Mesodermal cell (in vitro differentiated cells): ENCODE measurements at regions not wholly inside any gene's neighbourhood (a gene's known extent, or its start where the extent isn't known, plus 50 kb on each side); places are given as distances from the start of the nearest gene placed in this dataset.
"Not testable (repeated sequence)": the region's sequence is repeated elsewhere in the genome, so short reads cannot be mapped to it uniquely, and the experiment has no call there.

Experiments
- H3K27ac ChIP-seq: 2 replicates; pipeline ENCODE4 v1.7.0; 2013; ENCODE audit warnings: mild to moderate bottlenecking, low read depth, low read length, moderate library complexity; ENCODE audit not compliant: severe bottlenecking
- H3K36me3 ChIP-seq: 2 replicates; pipeline ENCODE4 v1.7.1; 2013; ENCODE audit warnings: mild to moderate bottlenecking, low read length, moderate library complexity; ENCODE audit not compliant: control insufficient read depth, insufficient read depth
- H3K4me1 ChIP-seq: one replicate; pipeline ENCODE4 v1.7.1; 2013; ENCODE audit warnings: mild to moderate bottlenecking, low read length; ENCODE audit not compliant: insufficient read depth, control insufficient read depth, poor library complexity, severe bottlenecking
- H3K4me3 ChIP-seq: 2 replicates; pipeline ENCODE4 v1.7.0; 2013; ENCODE audit warnings: low read length, control low read depth, mild to moderate bottlenecking; ENCODE audit not compliant: insufficient read depth, poor library complexity, severe bottlenecking; ENCODE audit errors: extremely low read depth
- H3K9me3 ChIP-seq: 2 replicates; pipeline ENCODE4 v1.7.1; 2013; ENCODE audit warnings: mild to moderate bottlenecking, low read length, moderate library complexity; ENCODE audit not compliant: control insufficient read depth
- WGBS, 2 experiments: methylation state at CpG; one replicate each; pipeline ENCODE4 v1.1.5; 2013; ENCODE audit warnings: missing lambda C conversion rate in 2 of 2; ENCODE audit not compliant: insufficient coverage in 2 of 2; 5-methylcytosine and 5-hydroxymethylcytosine counted together

DNA sequence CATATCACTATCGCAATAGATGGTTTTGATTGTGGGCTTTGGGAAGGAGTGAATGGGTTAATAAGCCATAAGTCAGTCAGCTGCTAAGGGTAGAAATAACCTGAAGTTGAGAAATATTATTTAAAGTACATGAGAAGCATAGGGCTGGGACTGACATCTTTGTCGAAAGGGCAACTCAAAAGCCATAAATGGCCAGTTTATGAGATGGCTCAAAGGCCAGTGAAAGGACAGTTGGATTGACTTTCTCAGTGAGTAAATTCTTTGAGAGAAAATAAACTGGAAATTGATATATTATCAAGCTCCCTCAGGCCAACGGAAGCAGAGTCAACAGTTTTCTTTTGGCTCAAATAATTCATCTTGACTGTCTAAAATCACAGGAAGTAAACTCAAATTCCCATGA lies 419.8 kb downstream of the NSUN3 start:
- 95 to 100% methylated on average over 2 of the region's 3 CpGs for WGBS, 2 experiments
- H3K9me3 ChIP-seq: no peaks in the 10 kb centered on the region
- H3K4me3 ChIP-seq: no peak overlapping the region
- no peaks in the 10 kb centered on the region for H3K4me1 ChIP-seq
- H3K27ac ChIP-seq: no peak overlapping the region
- no peaks in the 10 kb centered on the region for H3K36me3 ChIP-seq

GRCh38 chr3:94483403-94483802 lies 420.5 kb downstream of the NSUN3 start:
- WGBS, 2 experiments: no CpG with 5 or more reads among the region's 2 CpGs
- H3K4me3 ChIP-seq: no peak overlapping the region
- no peaks in the 10 kb centered on the region for H3K36me3 ChIP-seq
- H3K4me1 ChIP-seq: no peaks in the 10 kb centered on the region
- H3K9me3 ChIP-seq: no peaks in the 10 kb centered on the region
- H3K27ac ChIP-seq: no peak overlapping the region

GRCh38 chr3:94494992-94495391 lies 432.1 kb downstream of the NSUN3 start:
- no peak overlapping the region for H3K27ac ChIP-seq
- H3K36me3 ChIP-seq: no peaks in the 10 kb centered on the region
- H3K9me3 ChIP-seq: no peaks in the 10 kb centered on the region
- no peak overlapping the region for H3K4me3 ChIP-seq
- no peaks in the 10 kb centered on the region for H3K4me1 ChIP-seq

GRCh38 chr3:94500146-94500545 lies 437.3 kb downstream of the NSUN3 start:
- Histone ChIP-seq H3K36me3 (no peaks in the 10 kb centered on the region), H3K9me3 (no peaks in the 10 kb centered on the region), H3K4me1 (no peaks in the 10 kb centered on the region), H3K27ac (no peak overlapping the region), H3K4me3 (no peak overlapping the region)
- 91 to 100% methylated on average over 2 of the region's 3 CpGs for WGBS, 2 experiments

DNA sequence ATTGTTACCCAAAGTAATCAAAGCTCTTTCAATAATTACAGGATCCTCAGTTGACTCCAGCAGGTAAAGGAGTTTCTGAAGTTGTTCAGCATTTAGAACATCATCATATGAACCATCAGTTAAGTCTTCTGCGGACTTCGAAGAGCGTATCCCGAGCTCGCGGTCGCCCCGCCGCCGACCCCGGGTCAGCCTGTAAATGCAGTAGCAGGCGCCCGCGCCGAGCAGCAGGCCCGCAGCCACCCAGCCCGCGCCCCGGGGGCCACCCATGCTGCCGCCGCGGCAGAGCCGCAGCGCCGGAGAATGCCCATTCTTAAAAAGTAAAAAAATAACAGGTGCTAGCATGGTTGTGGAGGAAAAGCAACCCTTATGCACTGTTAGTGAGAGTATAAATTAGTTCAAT lies 444.5 kb downstream of the NSUN3 start:
- not testable (repeated sequence) for H3K36me3 ChIP-seq, H3K27ac ChIP-seq, H3K4me1 ChIP-seq, H3K9me3 ChIP-seq, H3K4me3 ChIP-seq
- 97% methylated on average over 21 of the region's 25 CpGs; no CpG with 5 or more reads in 1 of the 2 experiments for WGBS, 2 experiments

- no peak overlapping the region for H3K4me3 ChIP-seq
- no peaks in the 10 kb centered on the region for H3K36me3 ChIP-seq
- H3K27ac ChIP-seq: no peak overlapping the region
- WGBS, 2 experiments: 100% methylated on average over 1 of the region's 3 CpGs
- no peaks in the 10 kb centered on the region for H3K4me1 ChIP-seq
- H3K9me3 ChIP-seq: no peaks in the 10 kb centered on the region
Measured at GRCh38 chr3:94512876-94513275, 450.0 kb downstream of the NSUN3 start.

DNA sequence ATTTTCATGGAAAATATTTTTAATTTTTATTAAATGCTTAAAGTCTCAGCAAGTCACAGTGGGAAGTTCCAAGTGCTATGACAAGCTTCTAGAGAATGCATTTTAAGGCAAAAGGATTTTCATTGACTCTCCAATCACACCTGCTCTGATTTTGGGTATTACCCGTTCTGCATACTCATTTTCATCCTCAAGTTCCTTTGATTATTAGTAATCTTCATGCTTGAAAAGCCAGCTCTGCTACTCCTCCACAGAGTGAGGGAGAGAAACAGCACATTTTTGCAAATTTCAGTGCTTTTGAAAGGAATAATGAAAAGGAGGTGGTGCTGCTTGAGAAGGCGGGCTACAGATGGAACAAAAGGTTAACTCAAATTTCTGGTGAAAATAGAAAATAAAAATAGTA lies 450.7 kb downstream of the NSUN3 start:
- no peaks in the 10 kb centered on the region for H3K36me3 ChIP-seq
- 78% methylated on average over 1 of the region's 2 CpGs; no CpG with 5 or more reads in 1 of the 2 experiments for WGBS, 2 experiments
- H3K9me3 ChIP-seq: no peaks in the 10 kb centered on the region
- no peak overlapping the region for H3K27ac ChIP-seq
- no peaks in the 10 kb centered on the region for H3K4me1 ChIP-seq
- H3K4me3 ChIP-seq: no peak overlapping the region

DNA sequence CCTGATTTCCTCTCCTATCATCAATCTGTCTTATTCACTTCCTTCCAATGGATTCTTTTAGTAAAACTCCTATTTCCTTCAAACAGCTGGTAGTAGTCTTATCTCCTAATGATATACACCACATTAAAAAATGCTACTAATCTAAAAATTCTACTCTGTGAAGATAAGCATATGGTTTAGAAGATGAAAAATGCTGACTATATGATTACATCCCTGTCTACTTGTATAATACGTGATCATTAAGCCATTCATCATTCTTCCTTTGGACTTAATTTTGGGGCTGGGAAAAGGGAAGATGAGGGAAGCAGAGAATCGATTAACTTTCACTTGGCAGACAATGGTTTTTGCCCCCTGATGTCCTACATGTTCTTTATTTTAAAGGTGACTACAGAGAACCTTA lies 453.1 kb downstream of the NSUN3 start:
- Histone ChIP-seq H3K27ac (no peak overlapping the region), H3K4me1 (no peaks in the 10 kb centered on the region), H3K9me3 (no peaks in the 10 kb centered on the region), H3K36me3 (no peaks in the 10 kb centered on the region), H3K4me3 (no peak overlapping the region)
- WGBS, 2 experiments: no CpG with 5 or more reads among the region's 2 CpGs

- Histone ChIP-seq H3K36me3 (no peaks in the 10 kb centered on the region), H3K9me3 (no peaks in the 10 kb centered on the region), H3K4me1 (no peaks in the 10 kb centered on the region), H3K27ac (no peak overlapping the region), H3K4me3 (no peak overlapping the region)
- 100% methylated on average over 1 of the region's 1 CpG; no CpG with 5 or more reads in 1 of the 2 experiments for WGBS, 2 experiments
Measured at GRCh38 chr3:94520364-94520763, 457.5 kb downstream of the NSUN3 start.

DNA sequence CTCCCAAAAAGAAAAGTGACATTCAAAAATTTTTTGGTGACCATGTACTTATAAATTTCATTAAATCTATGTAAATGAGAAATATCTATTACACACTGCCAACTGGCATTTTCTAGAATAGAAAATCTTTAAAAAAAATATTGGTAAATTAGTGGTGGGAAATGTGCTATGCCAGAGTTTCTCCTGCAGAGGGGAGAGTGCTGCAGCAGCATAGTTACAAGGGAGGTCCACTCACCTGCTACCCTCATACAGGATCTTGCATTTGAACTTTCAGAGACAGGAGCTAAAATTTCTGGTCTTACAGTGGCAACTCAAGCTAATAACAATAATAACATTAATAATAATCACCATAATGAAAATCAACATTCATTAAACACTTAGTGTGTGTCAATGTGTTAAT lies 459.6 kb downstream of the NSUN3 start:
- H3K36me3 ChIP-seq: no peaks in the 10 kb centered on the region
- H3K9me3 ChIP-seq: no peaks in the 10 kb centered on the region
- H3K4me3 ChIP-seq: no peak overlapping the region

DNA sequence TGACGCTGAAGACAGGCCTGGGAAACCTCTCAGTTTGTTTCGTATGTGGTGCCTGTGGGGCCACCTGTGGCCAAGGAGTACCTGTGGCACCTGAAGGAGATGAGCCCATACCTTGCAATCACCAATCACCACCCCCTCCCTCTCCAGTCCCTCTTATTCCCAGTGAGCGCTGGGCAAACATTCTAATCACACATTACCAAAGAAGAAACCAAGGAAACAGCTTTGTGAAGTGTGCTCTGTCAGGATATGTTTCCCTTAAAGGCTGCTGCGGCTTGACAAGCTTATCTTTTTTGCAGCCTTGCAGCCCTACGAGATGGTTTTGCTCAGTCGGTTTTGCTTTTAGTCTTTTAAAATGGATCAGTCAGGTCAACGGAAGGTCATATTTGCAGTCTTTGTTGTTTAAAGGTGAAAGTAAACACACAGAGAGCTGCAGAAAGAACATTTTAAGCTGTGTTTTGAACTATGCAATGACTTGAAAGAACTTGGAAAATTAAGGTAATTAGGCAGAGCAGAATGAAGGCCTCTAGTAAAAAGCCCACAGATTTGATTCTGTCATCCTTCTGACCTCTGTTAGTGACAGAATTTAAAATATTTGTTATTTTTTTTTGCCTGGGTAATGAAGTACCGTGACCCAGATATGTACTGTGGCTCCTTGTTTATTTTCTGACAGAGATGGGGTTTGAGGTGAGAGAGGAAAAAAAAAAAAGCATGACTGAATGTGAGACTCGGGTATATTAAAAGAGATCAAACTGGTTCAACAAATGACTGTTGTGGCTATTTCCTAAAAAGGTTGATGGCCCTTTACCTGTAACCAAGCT lies 461.4 kb downstream of the NSUN3 start:
- 77 to 81% methylated on average over 8 to 9 of the region's 9 CpGs for WGBS, 2 experiments
- Histone ChIP-seq H3K4me1 (no peaks in the 10 kb centered on the region), H3K4me3 (no peak overlapping the region), H3K9me3 (no peaks in the 10 kb centered on the region), H3K27ac (peak overlapping the region; percentile 5), H3K36me3 (no peaks in the 10 kb centered on the region)

More for the DNA sequence above, 459.6 kb downstream of the NSUN3 start:
- Histone ChIP-seq H3K4me1 (no peaks in the 10 kb centered on the region), H3K27ac (no peak overlapping the region)
